H9 (cell line): ENCODE measurements at regions not wholly inside any gene's neighbourhood (a gene's known extent, or its start where the extent isn't known, plus 50 kb on each side); places are given as distances from the start of the nearest gene placed in this dataset.

Source experiments
- DNase-seq: peaks from one replicate; pipeline ENCODE4 v3.0.0-alpha.2; 2017
- H2AFZ ChIP-seq: one replicate; pipeline ENCODE4 v1.6.1; 2013; ENCODE audit warnings: mild to moderate bottlenecking, low read length, control low read depth, moderate library complexity
- H2AK5ac ChIP-seq: 2 replicates; pipeline ENCODE4 v1.6.1; 2013; ENCODE audit warnings: low read length, control low read depth, mixed read lengths; ENCODE audit not compliant: insufficient read length
- H2BK120ac ChIP-seq: one replicate; pipeline ENCODE4 v1.6.1; 2013; ENCODE audit warnings: low read depth, mild to moderate bottlenecking, low read length, control low read depth, inconsistent platforms; ENCODE audit not compliant: poor library complexity, severe bottlenecking
- H2BK12ac ChIP-seq: 2 replicates; pipeline ENCODE4 v1.6.1; 2013; ENCODE audit warnings: low read length, control low read depth, mixed read lengths, low read depth; ENCODE audit not compliant: insufficient read length
- H2BK15ac ChIP-seq: 2 replicates; pipeline ENCODE4 v1.6.1; 2013; ENCODE audit warnings: low read depth, low read length, control low read depth
- H2BK20ac ChIP-seq: one replicate; pipeline ENCODE4 v1.6.1; 2013; ENCODE audit warnings: low read depth, mild to moderate bottlenecking, low read length, control low read depth, inconsistent platforms; ENCODE audit not compliant: poor library complexity, severe bottlenecking
- H2BK5ac ChIP-seq: 2 replicates; pipeline ENCODE4 v1.6.1; 2013; ENCODE audit warnings: low read length, control low read depth, mixed read lengths; ENCODE audit not compliant: insufficient read length
- H3K14ac ChIP-seq: 2 replicates; pipeline ENCODE4 v1.6.1; 2013; ENCODE audit warnings: low read length, control low read depth; ENCODE audit not compliant: insufficient read depth
- H3K18ac ChIP-seq: 2 replicates; pipeline ENCODE4 v1.6.1; 2013; ENCODE audit warnings: low read depth, mild to moderate bottlenecking, mixed read lengths, low read length, control low read depth; ENCODE audit not compliant: insufficient read length
- H3K23ac ChIP-seq: 2 replicates; pipeline ENCODE4 v1.6.1; 2013; ENCODE audit warnings: low read length, control low read depth, mixed read lengths, low read depth; ENCODE audit not compliant: insufficient read length
- H3K23me2 ChIP-seq: 2 replicates; pipeline ENCODE4 v1.6.1; 2013; ENCODE audit warnings: low read depth, mild to moderate bottlenecking, mixed read lengths, low read length, control low read depth; ENCODE audit not compliant: insufficient read length, poor library complexity, severe bottlenecking
- H3K27ac ChIP-seq: 2 replicates; pipeline ENCODE4 v1.5.1; 2013; ENCODE audit warnings: low read length, control low read depth, mixed read lengths, low read depth; ENCODE audit not compliant: insufficient read length
- H3K27me3 ChIP-seq: 2 replicates; pipeline ENCODE4 v1.6.1; 2013; ENCODE audit warnings: low read length, control low read depth, inconsistent platforms; ENCODE audit not compliant: insufficient read depth
- H3K4ac ChIP-seq: 2 replicates; pipeline ENCODE4 v1.6.1; 2013; ENCODE audit warnings: low read depth, mild to moderate bottlenecking, control low read depth, inconsistent platforms, low read length, moderate library complexity
- H3K4me1 ChIP-seq: 2 replicates; pipeline ENCODE4 v1.6.1; 2013; ENCODE audit warnings: low read length, control low read depth, inconsistent platforms; ENCODE audit not compliant: insufficient read depth
- H3K4me2 ChIP-seq: 2 replicates; pipeline ENCODE4 v1.6.1; 2013; ENCODE audit warnings: low read length, control low read depth, mixed read lengths; ENCODE audit not compliant: insufficient read length, insufficient read depth
- H3K56ac ChIP-seq: 2 replicates; pipeline ENCODE4 v1.6.1; 2013; ENCODE audit warnings: low read depth, mild to moderate bottlenecking, mixed read lengths, low read length, control low read depth; ENCODE audit not compliant: insufficient read length
- H3K79me1 ChIP-seq: 2 replicates; pipeline ENCODE4 v1.6.1; 2013; ENCODE audit warnings: low read depth, mild to moderate bottlenecking, moderate library complexity, low read length, control low read depth, inconsistent platforms; ENCODE audit not compliant: insufficient read depth, poor library complexity, severe bottlenecking
- H3K79me2 ChIP-seq: 2 replicates; pipeline ENCODE4 v1.6.1; 2013; ENCODE audit warnings: low read length, control low read depth, inconsistent platforms; ENCODE audit not compliant: insufficient read depth
- H3K9ac ChIP-seq: 2 replicates; pipeline ENCODE4 v1.6.1; 2013; ENCODE audit warnings: low read length, control low read depth, mixed read lengths; ENCODE audit not compliant: insufficient read length; ENCODE audit errors: extremely low read depth
- H3K9me3 ChIP-seq: one replicate; pipeline ENCODE4 v1.6.1; 2013; ENCODE audit warnings: low read depth, low read length, inconsistent platforms; ENCODE audit not compliant: control insufficient read depth
- H3T11ph ChIP-seq: one replicate; pipeline ENCODE4 v1.6.1; 2013; ENCODE audit warnings: mild to moderate bottlenecking, low read length, control low read depth, inconsistent platforms
- H4K20me1 ChIP-seq: one replicate; pipeline ENCODE4 v1.6.1; 2013; ENCODE audit not compliant: control insufficient read depth, insufficient read length, insufficient read depth
- H4K5ac ChIP-seq: 2 replicates; pipeline ENCODE4 v1.6.1; 2013; ENCODE audit warnings: low read depth, mild to moderate bottlenecking, mixed read lengths, low read length, control low read depth; ENCODE audit not compliant: insufficient read length
- H4K8ac ChIP-seq: replicated peaks from 2 replicates; pipeline ENCODE4 v1.6.1; 2013; ENCODE audit warnings: low read length, control low read depth, mixed read lengths, low read depth; ENCODE audit not compliant: insufficient read length
- H4K91ac ChIP-seq: 2 replicates; pipeline ENCODE4 v1.6.1; 2013; ENCODE audit warnings: low read depth, mild to moderate bottlenecking, moderate library complexity, mixed read lengths, low read length, control low read depth; ENCODE audit not compliant: insufficient read length
- H3K27ac Mint-ChIP-seq, 3 experiments: 2 replicates in 2 of 3; 3 replicates in 1 of 3; pipeline ENCODE4 v1.8.0; 2020 to 2021; ENCODE audit warnings: mixed read lengths in 3 of 3, mild to moderate bottlenecking in 1 of 3, moderate library complexity in 1 of 3
- H3K27me3 Mint-ChIP-seq: 2 replicates; pipeline ENCODE4 v1.8.0; 2021; ENCODE audit warnings: low read depth, mild to moderate bottlenecking, moderate library complexity, mixed read lengths
- H3K36me3 Mint-ChIP-seq, 3 experiments: 2 replicates in 2 of 3; 3 replicates in 1 of 3; pipeline ENCODE4 v1.8.0; 2020 to 2021; ENCODE audit warnings: low read depth in 3 of 3, mixed read lengths in 3 of 3; ENCODE audit not compliant: insufficient read depth in 1 of 3
- H3K4me1 Mint-ChIP-seq, 2 experiments: 2 replicates each; pipeline ENCODE4 v1.8.0; 2020; ENCODE audit warnings: mixed read lengths in 2 of 2
- H3K4me3 Mint-ChIP-seq, 2 experiments: 2 replicates in 1 of 2; 3 replicates in 1 of 2; pipeline ENCODE4 v1.8.0; 2020 to 2021; ENCODE audit warnings: mild to moderate bottlenecking in 2 of 2, mixed read lengths in 2 of 2, moderate library complexity in 1 of 2
- H3K9me3 Mint-ChIP-seq, 2 experiments: 2 replicates in 1 of 2; 3 replicates in 1 of 2; pipeline ENCODE4 v1.8.0; 2020; ENCODE audit warnings: mild to moderate bottlenecking in 2 of 2, mixed read lengths in 2 of 2, moderate library complexity in 1 of 2
- CTCF ChIP-seq: fragments of 200-600 bp; sonication (generic); conservative IDR thresholded peaks from 3 replicates; pipeline ENCODE4 v1.8.0; 2021; ENCODE audit warnings: antibody characterized with exemption, mild to moderate bottlenecking
- WGBS: extraction: QIAGEN DNeasy Blood & Tissue Kit; methylation state at CpG from one replicate; pipeline ENCODE4 v1.1.7; 2013; ENCODE audit warnings: missing lambda C conversion rate, low lambda C conversion rate, mixed read lengths; ENCODE audit not compliant: insufficient read length; ENCODE audit errors: extremely low coverage; 5-methylcytosine and 5-hydroxymethylcytosine counted together

GRCh38 chr6:147855803-147856482 is 347.5 kb downstream of the SAMD5 start:
- Mint-ChIP-seq H3K27me3 (no peaks in the 10 kb centered on the region), H3K9me3 (no peaks in the 10 kb centered on the region), H3K4me3 (no peak overlapping the region), H3K4me1 (no peaks in the 10 kb centered on the region), H3K36me3 (no peaks in the 10 kb centered on the region), H3K27ac (no peak overlapping the region)
- H3K79me1 ChIP-seq: no peaks in the 10 kb centered on the region
- H3K23ac ChIP-seq: no peak overlapping the region
- H4K91ac ChIP-seq: no peak overlapping the region
- no peak overlapping the region for H2AK5ac ChIP-seq
- H3K27ac ChIP-seq: no peak overlapping the region
- no peak overlapping the region for H3K4me2 ChIP-seq
- no peak overlapping the region for H3K56ac ChIP-seq
- H4K20me1 ChIP-seq: no peaks in the 10 kb centered on the region
- no peak overlapping the region for H3K4ac ChIP-seq
- no peak overlapping the region for H2BK20ac ChIP-seq
- H2BK5ac ChIP-seq: no peak overlapping the region
- no peak overlapping the region for H3K14ac ChIP-seq
- no peak for TF ChIP-seq CTCF
- no peak for DNase-seq
- H4K5ac ChIP-seq: no peak overlapping the region
- H2BK15ac ChIP-seq: no peak overlapping the region
- H3K4me1 ChIP-seq: no peaks in the 10 kb centered on the region
- H3K27me3 ChIP-seq: no peaks in the 10 kb centered on the region
- no peak overlapping the region for H2BK120ac ChIP-seq
- H3K18ac ChIP-seq: no peak overlapping the region
- H3K9me3 ChIP-seq: no peaks in the 10 kb centered on the region
- H3K9ac ChIP-seq: no peak overlapping the region
- no peak overlapping the region for H4K8ac ChIP-seq
- H2BK12ac ChIP-seq: no peak overlapping the region
- no peaks in the 10 kb centered on the region for H3K79me2 ChIP-seq
- no peak overlapping the region for H3T11ph ChIP-seq
- H2AFZ ChIP-seq: no peak overlapping the region
- no CpG with 5 or more reads among the region's 3 CpGs for WGBS
- no peaks in the 10 kb centered on the region for H3K23me2 ChIP-seq
